Activated CD4-positive, alpha-beta T cell treated with anti-CD3 and anti-CD28 coated beads for 36 hours (primary cell): ENCODE measurements at regions not wholly inside any gene's neighbourhood (a gene's known extent, or its start where the extent isn't known, plus 50 kb on each side); places are given as distances from the start of the nearest gene placed in this dataset.
"Not testable (repeated sequence)": the region's sequence is repeated elsewhere in the genome, so short reads cannot be mapped to it uniquely, and the experiment has no call there.

Source experiments
- ATAC-seq: fragments of 200-7000 bp; cut with Tn5 transposase; one replicate; pipeline ENCODE4 v1.10.0; 2021; ENCODE audit warnings: mild to moderate bottlenecking, moderate library complexity
- CTCF ChIA-PET: fragments of 350-600 bp; sonication (Branson Sonifier 250); formaldehyde crosslinking; loops from one replicate; lab custom pipeline; 2021; ENCODE audit warnings: antibody characterized with exemption; lab: Charles Lee
- POLR2A ChIA-PET: fragments of 350-600 bp; sonication (Branson Sonifier 250); formaldehyde crosslinking; loops from one replicate; lab custom pipeline; 2021; ENCODE audit warnings: antibody characterized with exemption, inconsistent platforms; lab: Charles Lee
- DNase-seq: peaks from one replicate; pipeline ENCODE4 v3.0.0-alpha.2; 2020
- H3K27ac Mint-ChIP-seq: one replicate; pipeline ENCODE4 v1.8.0; 2021; ENCODE audit warnings: mixed read lengths
- H3K27me3 Mint-ChIP-seq: one replicate; pipeline ENCODE4 v1.8.0; 2021; ENCODE audit warnings: mixed read lengths
- H3K36me3 Mint-ChIP-seq: one replicate; pipeline ENCODE4 v1.8.0; 2021; ENCODE audit warnings: low read depth, mixed read lengths
- H3K4me1 Mint-ChIP-seq: one replicate; pipeline ENCODE4 v1.8.0; 2021; ENCODE audit warnings: mixed read lengths
- H3K4me3 Mint-ChIP-seq: one replicate; pipeline ENCODE4 v1.8.0; 2021; ENCODE audit warnings: mild to moderate bottlenecking, moderate library complexity, mixed read lengths
- H3K9me3 Mint-ChIP-seq: one replicate; pipeline ENCODE4 v1.8.0; 2021; ENCODE audit warnings: low read depth, mixed read lengths
- intact Hi-C, 2 experiments: fragments of 100-400 bp; cut with DNase I in 1 of 2; cut with micrococcal nuclease in 1 of 2; formaldehyde crosslinking; loops; one replicate each; pipeline versions ENCODE4 v1.14.2 to v1.15.1; 2022 to 2024; cut with DNase I, micrococcal nuclease

GRCh38 chr6:145093226-145093625 lies 642.1 kb downstream of the EPM2A start:
- H3K4me1 Mint-ChIP-seq = no peaks in the 10 kb centered on the region
- no peaks in the 10 kb centered on the region for H3K36me3 Mint-ChIP-seq
- DNase-seq (no peak), ATAC-seq (no peak)
- CTCF ChIA-PET = no interaction called here
- peaks cover 6% of the 10 kb centered on the region for H3K27me3 Mint-ChIP-seq
- H3K4me3 Mint-ChIP-seq = no peak overlapping the region
- peaks cover 10% of the 10 kb centered on the region for H3K9me3 Mint-ChIP-seq
- POLR2A ChIA-PET = no interaction called here
- H3K27ac Mint-ChIP-seq = no peak overlapping the region
- intact Hi-C loops = no loop called here

- H3K36me3 Mint-ChIP-seq = no peaks in the 10 kb centered on the region
- peaks cover 6% of the 10 kb centered on the region for H3K27me3 Mint-ChIP-seq
- H3K9me3 Mint-ChIP-seq = peaks cover 12% of the 10 kb centered on the region
- intact Hi-C loops = no loop called here
- ChIA-PET POLR2A (no interaction called here), CTCF (interaction anchor here (0.6 to 0.8 kb wide), 2 partner anchors 52 to 116 kb away, joined by 3 read pairs; no protein-coding TSS in a partner anchor)
- no peak for ATAC-seq
- H3K4me1 Mint-ChIP-seq = no peaks in the 10 kb centered on the region
- no peak for DNase-seq
- H3K27ac Mint-ChIP-seq = no peak overlapping the region
- no peak overlapping the region for H3K4me3 Mint-ChIP-seq
Observed at GRCh38 chr6:145096846-145097245, 638.5 kb downstream of the EPM2A start.

- Mint-ChIP-seq H3K9me3 (peaks cover 12% of the 10 kb centered on the region), H3K27me3 (peaks cover 11% of the 10 kb centered on the region)
- H3K4me3 Mint-ChIP-seq, H3K4me1 Mint-ChIP-seq, POLR2A ChIA-PET, H3K36me3 Mint-ChIP-seq, H3K27ac Mint-ChIP-seq, CTCF ChIA-PET, ATAC-seq, intact Hi-C loops, DNase-seq: not testable (repeated sequence)
Observed at GRCh38 chr6:145098127-145098526, 637.2 kb downstream of the EPM2A start.

GRCh38 chr6:145099713-145100112 lies 635.6 kb downstream of the EPM2A start:
- ATAC-seq (no peak), DNase-seq (no peak)
- intact Hi-C loops = no loop called here
- Mint-ChIP-seq H3K27me3 (peaks cover 10% of the 10 kb centered on the region), H3K27ac (no peak overlapping the region), H3K9me3 (peaks cover 12% of the 10 kb centered on the region), H3K36me3 (no peaks in the 10 kb centered on the region), H3K4me3 (no peak overlapping the region), H3K4me1 (no peaks in the 10 kb centered on the region)
- ChIA-PET CTCF (no interaction called here), POLR2A (no interaction called here)

GRCh38 chr6:145110109-145110508 lies 625.2 kb downstream of the EPM2A start:
- no peak for DNase-seq
- no peak overlapping the region for H3K4me3 Mint-ChIP-seq
- H3K9me3 Mint-ChIP-seq = no peaks in the 10 kb centered on the region
- intact Hi-C loops = no loop called here
- H3K27me3 Mint-ChIP-seq = peaks cover 12% of the 10 kb centered on the region
- CTCF ChIA-PET = interaction anchor here (0.6 kb wide), 1 partner anchor 68 kb away, joined by 3 read pairs; no protein-coding TSS in a partner anchor
- no peak for ATAC-seq
- no peak overlapping the region for H3K27ac Mint-ChIP-seq
- POLR2A ChIA-PET = no interaction called here
- no peaks in the 10 kb centered on the region for H3K4me1 Mint-ChIP-seq
- no peaks in the 10 kb centered on the region for H3K36me3 Mint-ChIP-seq

GRCh38 chr6:145111407-145111806 lies 623.9 kb downstream of the EPM2A start:
- H3K36me3 Mint-ChIP-seq, H3K9me3 Mint-ChIP-seq, intact Hi-C loops, H3K4me1 Mint-ChIP-seq, POLR2A ChIA-PET, H3K27ac Mint-ChIP-seq, H3K4me3 Mint-ChIP-seq, ATAC-seq, DNase-seq, CTCF ChIA-PET: not testable (repeated sequence)
- peaks cover 12% of the 10 kb centered on the region for H3K27me3 Mint-ChIP-seq

GRCh38 chr6:145112711-145113148 lies 622.6 kb downstream of the EPM2A start:
- ChIA-PET POLR2A (no interaction called here), CTCF (no interaction called here)
- H3K4me1 Mint-ChIP-seq = no peaks in the 10 kb centered on the region
- H3K4me3 Mint-ChIP-seq = no peak overlapping the region
- no peak for DNase-seq
- H3K36me3 Mint-ChIP-seq = no peaks in the 10 kb centered on the region
- no peaks in the 10 kb centered on the region for H3K9me3 Mint-ChIP-seq
- no peak overlapping the region for H3K27ac Mint-ChIP-seq
- no peak for ATAC-seq
- peaks cover 10% of the 10 kb centered on the region for H3K27me3 Mint-ChIP-seq
- intact Hi-C loops = no loop called here

- intact Hi-C loops = no loop called here
- no peaks in the 10 kb centered on the region for H3K4me1 Mint-ChIP-seq
- ATAC-seq (no peak), DNase-seq (no peak)
- H3K4me3 Mint-ChIP-seq = no peak overlapping the region
- H3K36me3 Mint-ChIP-seq = no peaks in the 10 kb centered on the region
- ChIA-PET POLR2A (no interaction called here), CTCF (no interaction called here)
- peaks cover 9% of the 10 kb centered on the region for H3K27me3 Mint-ChIP-seq
- H3K27ac Mint-ChIP-seq = no peak overlapping the region
- H3K9me3 Mint-ChIP-seq = no peaks in the 10 kb centered on the region
Observed at GRCh38 chr6:145115638-145116037, 619.7 kb downstream of the EPM2A start.

DNA sequence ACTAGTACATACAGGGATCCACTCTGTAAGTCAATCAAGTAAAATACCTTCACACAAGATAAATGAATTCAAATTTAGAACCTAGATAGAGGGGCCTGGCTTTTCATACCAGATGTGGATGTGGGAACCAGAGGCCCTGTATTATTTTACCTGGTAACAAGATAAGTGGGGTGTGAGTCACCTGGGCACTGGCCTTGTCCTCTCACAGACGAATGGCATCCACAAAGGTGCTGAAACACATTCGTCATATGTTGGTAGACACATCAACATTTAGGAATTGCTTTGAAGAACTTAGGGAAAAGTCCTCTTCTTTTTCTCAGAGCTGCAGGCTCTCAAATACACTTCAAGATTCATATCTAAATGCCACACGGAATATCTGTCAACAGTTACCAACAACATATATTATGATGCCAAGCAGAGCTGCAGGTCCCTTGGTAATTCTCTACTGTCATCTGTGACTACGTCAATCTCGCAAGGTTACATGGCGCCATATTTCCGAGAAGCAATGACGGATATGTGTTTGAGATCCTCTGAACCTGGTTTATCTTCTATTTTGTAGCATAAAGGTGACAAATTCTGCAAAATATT lies 618.6 kb downstream of the EPM2A start:
- DNase-seq = no peak
- intact Hi-C loops = no loop called here
- ChIA-PET POLR2A (no interaction called here), CTCF (no interaction called here)
- Mint-ChIP-seq H3K27me3 (peaks cover 9% of the 10 kb centered on the region), H3K36me3 (no peaks in the 10 kb centered on the region), H3K27ac (no peak overlapping the region), H3K4me3 (no peak overlapping the region), H3K4me1 (no peaks in the 10 kb centered on the region), H3K9me3 (no peaks in the 10 kb centered on the region)
- no peak for ATAC-seq

DNA sequence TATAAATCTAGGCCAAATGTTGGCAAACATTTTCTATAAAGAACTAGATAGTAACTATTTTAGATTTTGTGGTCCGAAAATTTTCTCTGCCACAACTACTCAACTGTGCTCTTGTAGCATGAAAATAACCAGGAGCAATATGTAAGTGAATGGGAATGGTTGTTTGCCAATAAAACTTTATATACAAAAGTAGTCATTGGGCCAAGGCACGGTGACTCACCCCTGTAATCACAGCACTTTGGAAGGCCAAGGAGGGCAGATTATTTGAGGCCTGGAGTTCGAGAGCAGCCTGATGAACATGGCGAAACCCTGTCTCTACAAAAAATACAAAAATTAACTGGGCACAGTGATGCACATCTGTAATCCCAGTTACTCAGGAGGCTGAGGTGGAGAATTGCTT lies 617.1 kb downstream of the EPM2A start:
- POLR2A ChIA-PET = no interaction called here
- CTCF ChIA-PET = no interaction called here
- Mint-ChIP-seq H3K9me3 (peaks cover 1% of the 10 kb centered on the region), H3K4me3 (no peak overlapping the region), H3K4me1 (no peaks in the 10 kb centered on the region), H3K27ac (no peak overlapping the region), H3K36me3 (no peaks in the 10 kb centered on the region), H3K27me3 (peaks cover 5% of the 10 kb centered on the region)
- no peak for DNase-seq
- ATAC-seq = no peak
- intact Hi-C loops = no loop called here

GRCh38 chr6:145119081-145119480 lies 616.2 kb downstream of the EPM2A start:
- peaks cover 1% of the 10 kb centered on the region for H3K9me3 Mint-ChIP-seq
- CTCF ChIA-PET = interaction anchor here (0.6 kb wide), 1 partner anchor 32 kb away, joined by 3 read pairs; no protein-coding TSS in a partner anchor
- intact Hi-C loops = no loop called here
- H3K27ac Mint-ChIP-seq = no peak overlapping the region
- POLR2A ChIA-PET = no interaction called here
- no peaks in the 10 kb centered on the region for H3K4me1 Mint-ChIP-seq
- H3K4me3 Mint-ChIP-seq = no peak overlapping the region
- DNase-seq = no peak
- ATAC-seq = no peak
- no peaks in the 10 kb centered on the region for H3K36me3 Mint-ChIP-seq
- H3K27me3 Mint-ChIP-seq = peaks cover 5% of the 10 kb centered on the region

GRCh38 chr6:145132709-145133108 lies 602.6 kb downstream of the EPM2A start:
- ATAC-seq (no peak), DNase-seq (no peak)
- Mint-ChIP-seq H3K27ac (no peak overlapping the region), H3K4me3 (no peak overlapping the region), H3K27me3 (peaks cover 11% of the 10 kb centered on the region), H3K9me3 (no peaks in the 10 kb centered on the region), H3K36me3 (no peaks in the 10 kb centered on the region), H3K4me1 (no peaks in the 10 kb centered on the region)
- intact Hi-C loops = no loop called here
- ChIA-PET POLR2A (no interaction called here), CTCF (interaction anchor here (1.2 kb wide), 1 partner anchor 10 kb away, joined by 3 read pairs; no protein-coding TSS in a partner anchor)
